GM23338 (cell line): ENCODE measurements at regions not wholly inside any gene's neighbourhood (a gene's known extent, or its start where the extent isn't known, plus 50 kb on each side); places are given as distances from the start of the nearest gene placed in this dataset.

ENCODE experiments used
- ATAC-seq: fragments of 200-7000 bp; cut with Tn5 transposase; 3 replicates; pipeline ENCODE4 v1.9.1; 2020
- DNase-seq: peaks from one replicate; pipeline ENCODE4 v3.0.0-alpha.2; 2015; ENCODE audit warnings: low spot score
- H2AFZ ChIP-seq: fragments of 200-600 bp; sonication (generic); 2 replicates; pipeline ENCODE4 v1.8.0; 2016; ENCODE audit warnings: antibody characterized with exemption, mild to moderate bottlenecking, moderate library complexity
- H3F3A ChIP-seq: fragments of 200-600 bp; sonication (generic); replicated peaks from 2 replicates; pipeline ENCODE4 v1.8.0; 2017; ENCODE audit warnings: antibody characterized with exemption, mixed run types, low read depth
- H3K27ac ChIP-seq: fragments of 200-600 bp; sonication (generic); 2 replicates; pipeline ENCODE4 v1.6.1; 2016; ENCODE audit warnings: low read depth
- H3K27me3 ChIP-seq: fragments of 200-600 bp; sonication (generic); 2 replicates; pipeline ENCODE4 v1.8.0; 2016; ENCODE audit warnings: mild to moderate bottlenecking, mixed run types, moderate library complexity; ENCODE audit not compliant: insufficient read depth
- H3K36me3 ChIP-seq: fragments of 200-600 bp; sonication (generic); 2 replicates; pipeline ENCODE4 v1.8.0; 2016; ENCODE audit warnings: mild to moderate bottlenecking; ENCODE audit not compliant: insufficient read depth
- H3K4me1 ChIP-seq: fragments of 200-600 bp; sonication (generic); 2 replicates; pipeline ENCODE4 v1.8.0; 2016; ENCODE audit warnings: mild to moderate bottlenecking, moderate library complexity; ENCODE audit not compliant: insufficient read depth
- H3K4me2 ChIP-seq: fragments of 200-600 bp; sonication (generic); 2 replicates; pipeline ENCODE4 v1.7.1; 2017; ENCODE audit warnings: mixed run types
- H3K4me3 ChIP-seq: fragments of 200-600 bp; sonication (generic); 2 replicates; pipeline ENCODE4 v1.6.1; 2016; ENCODE audit warnings: mixed run types
- H3K79me2 ChIP-seq: fragments of 200-600 bp; sonication (generic); replicated peaks from 2 replicates; pipeline ENCODE4 v1.8.0; 2017; ENCODE audit warnings: mild to moderate bottlenecking; ENCODE audit not compliant: insufficient read depth
- H3K9me2 ChIP-seq: fragments of 200-600 bp; sonication (generic); 2 replicates; pipeline ENCODE4 v1.8.0; 2017; ENCODE audit not compliant: insufficient read depth
- H4K20me1 ChIP-seq: fragments of 200-600 bp; sonication (generic); replicated peaks from 2 replicates; pipeline ENCODE4 v1.8.0; 2017; ENCODE audit warnings: mild to moderate bottlenecking; ENCODE audit not compliant: insufficient read depth
- H3K27ac Mint-ChIP-seq: 2 replicates; pipeline ENCODE4 v1.8.0; 2020; ENCODE audit warnings: inconsistent platforms, mild to moderate bottlenecking, moderate library complexity, mixed read lengths
- H3K27me3 Mint-ChIP-seq: 3 replicates; pipeline ENCODE4 v1.8.0; 2022; ENCODE audit warnings: low read depth, mild to moderate bottlenecking, moderate library complexity, mixed read lengths, inconsistent platforms; ENCODE audit not compliant: insufficient read depth, poor library complexity
- H3K36me3 Mint-ChIP-seq: 3 replicates; pipeline ENCODE4 v1.8.0; 2021; ENCODE audit warnings: low read depth, mild to moderate bottlenecking, inconsistent platforms, moderate library complexity, mixed read lengths
- H3K4me1 Mint-ChIP-seq: 3 replicates; pipeline ENCODE4 v1.8.0; 2020; ENCODE audit warnings: mild to moderate bottlenecking, inconsistent platforms, mixed read lengths
- H3K4me3 Mint-ChIP-seq: 3 replicates; pipeline ENCODE4 v1.8.0; 2021; ENCODE audit warnings: moderate library complexity, mild to moderate bottlenecking, inconsistent platforms, mixed read lengths
- H3K9me3 Mint-ChIP-seq: 3 replicates; pipeline ENCODE4 v1.8.0; 2020; ENCODE audit warnings: moderate library complexity, mild to moderate bottlenecking, inconsistent platforms, mixed read lengths
- EZH2phosphoT487 ChIP-seq: fragments of 200-600 bp; sonication (generic); IDR thresholded peaks from one replicate; pipeline ENCODE4 v1.8.1; 2018; ENCODE audit warnings: antibody characterized with exemption; ENCODE audit not compliant: unreplicated experiment
- JUNB ChIP-seq: IDR thresholded peaks from one replicate; pipeline ENCODE4 v1.6.1; 2016; ENCODE audit warnings: antibody characterized with exemption; ENCODE audit not compliant: unreplicated experiment
- POLR2AphosphoS5 ChIP-seq: IDR thresholded peaks from 2 replicates; pipeline ENCODE4 v1.6.1; 2016; ENCODE audit warnings: antibody characterized with exemption, low read depth
- ZNF331 ChIP-seq: fragments of 250-450 bp; sonication (Bioruptor Pico); IDR thresholded peaks from 2 replicates; pipeline ENCODE4 v1.5.0; 2020; ENCODE audit warnings: low read depth, mild to moderate bottlenecking, moderate library complexity
- TF ChIP-seq, protein P1 (sequence below): fragments of 250-450 bp; sonication (Bioruptor Pico); IDR thresholded peaks from 2 replicates; pipeline ENCODE4 v1.5.0; 2020; ENCODE audit warnings: mild to moderate bottlenecking, moderate library complexity
- TF ChIP-seq, protein P2 (sequence below): IDR thresholded peaks from one replicate; pipeline ENCODE4 v1.6.1; 2018; ENCODE audit warnings: antibody characterized with exemption; ENCODE audit not compliant: unreplicated experiment

DNA sequence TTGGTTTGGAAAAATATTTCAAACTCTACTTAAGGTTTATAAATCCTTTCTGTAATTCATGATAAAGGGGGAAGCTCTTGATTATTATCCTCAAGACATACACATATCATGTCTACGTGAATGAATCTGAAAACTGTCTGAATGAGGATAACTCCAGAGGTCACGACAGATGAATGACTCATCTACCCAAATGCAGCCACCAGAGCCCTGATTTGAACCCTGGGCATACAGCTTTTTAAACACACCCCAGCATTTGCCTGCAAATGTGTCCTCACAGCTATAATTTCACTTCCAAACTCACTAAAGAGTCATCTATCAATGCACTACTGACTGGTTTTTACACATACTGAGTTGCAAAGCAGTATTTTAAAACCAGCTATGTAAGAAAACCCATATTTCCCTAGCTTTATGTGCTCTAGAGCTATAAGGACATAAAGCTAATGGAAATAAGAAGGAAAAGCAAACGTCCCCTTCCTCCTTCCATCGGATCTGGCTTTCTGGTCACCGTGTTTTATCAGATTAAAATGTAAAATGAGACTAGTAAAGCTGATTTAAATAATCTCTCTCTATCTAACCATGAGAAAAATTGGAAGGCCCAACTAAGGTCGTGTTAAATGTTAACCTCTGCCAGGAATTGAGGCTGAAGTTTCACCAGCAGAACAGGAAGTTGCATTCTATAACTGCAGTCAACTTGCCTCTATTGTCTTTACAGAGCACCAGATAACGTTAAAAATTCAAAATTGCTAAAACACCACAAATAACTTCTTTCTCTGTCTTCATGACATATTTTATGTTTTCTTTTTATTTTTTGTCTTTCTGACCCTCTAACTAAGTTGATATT is 63.1 kb upstream of the SPP1 start:
- Histone ChIP-seq H3K4me2 (peak overlapping the region; percentile 3), H2AFZ (no peak overlapping the region), H3K27ac (0 out of 2 replicates have a peak overlapping the region, but pooled peaks have one; percentile 27), H4K20me1 (no peaks in the 10 kb centered on the region), H3K9me2 (no peaks in the 10 kb centered on the region), H3K4me3 (no peak overlapping the region), H3K36me3 (no peaks in the 10 kb centered on the region), H3F3A (peaks cover 3% of the 10 kb centered on the region; the same call in 1 of the 2 replicates), H3K79me2 (no peaks in the 10 kb centered on the region), H3K4me1 (peaks cover 51% of the 10 kb centered on the region), H3K27me3 (no peaks in the 10 kb centered on the region)
- ATAC-seq = no peak
- Mint-ChIP-seq H3K27ac (no peak overlapping the region), H3K36me3 (peaks cover 6% of the 10 kb centered on the region), H3K9me3 (peaks cover 5% of the 10 kb centered on the region; the same call in 1 of the 3 replicates), H3K4me3 (no peak overlapping the region), H3K27me3 (peaks cover 9% of the 10 kb centered on the region), H3K4me1 (peaks cover 59% of the 10 kb centered on the region)
- TF ChIP-seq POLR2AphosphoS5 = no peak
- TF ChIP-seq, protein P1, sequence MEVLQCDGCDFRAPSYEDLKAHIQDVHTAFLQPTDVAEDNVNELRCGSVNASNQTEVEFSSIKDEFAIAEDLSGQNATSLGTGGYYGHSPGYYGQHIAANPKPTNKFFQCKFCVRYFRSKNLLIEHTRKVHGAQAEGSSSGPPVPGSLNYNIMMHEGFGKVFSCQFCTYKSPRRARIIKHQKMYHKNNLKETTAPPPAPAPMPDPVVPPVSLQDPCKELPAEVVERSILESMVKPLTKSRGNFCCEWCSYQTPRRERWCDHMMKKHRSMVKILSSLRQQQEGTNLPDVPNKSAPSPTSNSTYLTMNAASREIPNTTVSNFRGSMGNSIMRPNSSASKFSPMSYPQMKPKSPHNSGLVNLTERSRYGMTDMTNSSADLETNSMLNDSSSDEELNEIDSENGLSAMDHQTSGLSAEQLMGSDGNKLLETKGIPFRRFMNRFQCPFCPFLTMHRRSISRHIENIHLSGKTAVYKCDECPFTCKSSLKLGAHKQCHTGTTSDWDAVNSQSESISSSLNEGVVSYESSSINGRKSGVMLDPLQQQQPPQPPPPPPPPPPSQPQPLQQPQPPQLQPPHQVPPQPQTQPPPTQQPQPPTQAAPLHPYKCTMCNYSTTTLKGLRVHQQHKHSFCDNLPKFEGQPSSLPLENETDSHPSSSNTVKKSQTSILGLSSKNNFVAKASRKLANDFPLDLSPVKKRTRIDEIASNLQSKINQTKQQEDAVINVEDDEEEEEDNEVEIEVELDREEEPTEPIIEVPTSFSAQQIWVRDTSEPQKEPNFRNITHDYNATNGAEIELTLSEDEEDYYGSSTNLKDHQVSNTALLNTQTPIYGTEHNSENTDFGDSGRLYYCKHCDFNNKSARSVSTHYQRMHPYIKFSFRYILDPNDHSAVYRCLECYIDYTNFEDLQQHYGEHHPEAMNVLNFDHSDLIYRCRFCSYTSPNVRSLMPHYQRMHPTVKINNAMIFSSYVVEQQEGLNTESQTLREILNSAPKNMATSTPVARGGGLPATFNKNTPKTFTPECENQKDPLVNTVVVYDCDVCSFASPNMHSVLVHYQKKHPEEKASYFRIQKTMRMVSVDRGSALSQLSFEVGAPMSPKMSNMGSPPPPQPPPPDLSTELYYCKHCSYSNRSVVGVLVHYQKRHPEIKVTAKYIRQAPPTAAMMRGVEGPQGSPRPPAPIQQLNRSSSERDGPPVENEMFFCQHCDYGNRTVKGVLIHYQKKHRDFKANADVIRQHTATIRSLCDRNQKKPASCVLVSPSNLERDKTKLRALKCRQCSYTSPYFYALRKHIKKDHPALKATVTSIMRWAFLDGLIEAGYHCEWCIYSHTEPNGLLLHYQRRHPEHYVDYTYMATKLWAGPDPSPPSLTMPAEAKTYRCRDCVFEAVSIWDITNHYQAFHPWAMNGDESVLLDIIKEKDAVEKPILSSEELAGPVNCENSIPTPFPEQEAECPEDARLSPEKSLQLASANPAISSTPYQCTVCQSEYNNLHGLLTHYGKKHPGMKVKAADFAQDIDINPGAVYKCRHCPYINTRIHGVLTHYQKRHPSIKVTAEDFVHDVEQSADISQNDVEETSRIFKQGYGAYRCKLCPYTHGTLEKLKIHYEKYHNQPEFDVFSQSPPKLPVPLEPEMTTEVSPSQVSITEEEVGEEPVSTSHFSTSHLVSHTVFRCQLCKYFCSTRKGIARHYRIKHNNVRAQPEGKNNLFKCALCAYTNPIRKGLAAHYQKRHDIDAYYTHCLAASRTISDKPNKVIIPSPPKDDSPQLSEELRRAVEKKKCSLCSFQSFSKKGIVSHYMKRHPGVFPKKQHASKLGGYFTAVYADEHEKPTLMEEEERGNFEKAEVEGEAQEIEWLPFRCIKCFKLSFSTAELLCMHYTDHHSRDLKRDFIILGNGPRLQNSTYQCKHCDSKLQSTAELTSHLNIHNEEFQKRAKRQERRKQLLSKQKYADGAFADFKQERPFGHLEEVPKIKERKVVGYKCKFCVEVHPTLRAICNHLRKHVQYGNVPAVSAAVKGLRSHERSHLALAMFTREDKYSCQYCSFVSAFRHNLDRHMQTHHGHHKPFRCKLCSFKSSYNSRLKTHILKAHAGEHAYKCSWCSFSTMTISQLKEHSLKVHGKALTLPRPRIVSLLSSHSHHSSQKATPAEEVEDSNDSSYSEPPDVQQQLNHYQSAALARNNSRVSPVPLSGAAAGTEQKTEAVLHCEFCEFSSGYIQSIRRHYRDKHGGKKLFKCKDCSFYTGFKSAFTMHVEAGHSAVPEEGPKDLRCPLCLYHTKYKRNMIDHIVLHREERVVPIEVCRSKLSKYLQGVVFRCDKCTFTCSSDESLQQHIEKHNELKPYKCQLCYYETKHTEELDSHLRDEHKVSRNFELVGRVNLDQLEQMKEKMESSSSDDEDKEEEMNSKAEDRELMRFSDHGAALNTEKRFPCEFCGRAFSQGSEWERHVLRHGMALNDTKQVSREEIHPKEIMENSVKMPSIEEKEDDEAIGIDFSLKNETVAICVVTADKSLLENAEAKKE (CRISPR knock-in tag) = no peak
- TF ChIP-seq, protein P2, sequence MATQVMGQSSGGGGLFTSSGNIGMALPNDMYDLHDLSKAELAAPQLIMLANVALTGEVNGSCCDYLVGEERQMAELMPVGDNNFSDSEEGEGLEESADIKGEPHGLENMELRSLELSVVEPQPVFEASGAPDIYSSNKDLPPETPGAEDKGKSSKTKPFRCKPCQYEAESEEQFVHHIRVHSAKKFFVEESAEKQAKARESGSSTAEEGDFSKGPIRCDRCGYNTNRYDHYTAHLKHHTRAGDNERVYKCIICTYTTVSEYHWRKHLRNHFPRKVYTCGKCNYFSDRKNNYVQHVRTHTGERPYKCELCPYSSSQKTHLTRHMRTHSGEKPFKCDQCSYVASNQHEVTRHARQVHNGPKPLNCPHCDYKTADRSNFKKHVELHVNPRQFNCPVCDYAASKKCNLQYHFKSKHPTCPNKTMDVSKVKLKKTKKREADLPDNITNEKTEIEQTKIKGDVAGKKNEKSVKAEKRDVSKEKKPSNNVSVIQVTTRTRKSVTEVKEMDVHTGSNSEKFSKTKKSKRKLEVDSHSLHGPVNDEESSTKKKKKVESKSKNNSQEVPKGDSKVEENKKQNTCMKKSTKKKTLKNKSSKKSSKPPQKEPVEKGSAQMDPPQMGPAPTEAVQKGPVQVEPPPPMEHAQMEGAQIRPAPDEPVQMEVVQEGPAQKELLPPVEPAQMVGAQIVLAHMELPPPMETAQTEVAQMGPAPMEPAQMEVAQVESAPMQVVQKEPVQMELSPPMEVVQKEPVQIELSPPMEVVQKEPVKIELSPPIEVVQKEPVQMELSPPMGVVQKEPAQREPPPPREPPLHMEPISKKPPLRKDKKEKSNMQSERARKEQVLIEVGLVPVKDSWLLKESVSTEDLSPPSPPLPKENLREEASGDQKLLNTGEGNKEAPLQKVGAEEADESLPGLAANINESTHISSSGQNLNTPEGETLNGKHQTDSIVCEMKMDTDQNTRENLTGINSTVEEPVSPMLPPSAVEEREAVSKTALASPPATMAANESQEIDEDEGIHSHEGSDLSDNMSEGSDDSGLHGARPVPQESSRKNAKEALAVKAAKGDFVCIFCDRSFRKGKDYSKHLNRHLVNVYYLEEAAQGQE = no peak
- no peak for TF ChIP-seq ZNF331 (CRISPR knock-in tag)
- no peak for TF ChIP-seq EZH2phosphoT487
- TF ChIP-seq JUNB = no peak
- DNase-seq = no peak
